ENCODE measurements at regions not wholly inside any gene's neighbourhood (a gene's known extent, or its start where the extent isn't known, plus 50 kb on each side); places are given as distances from the start of the nearest gene placed in this dataset.

DNA sequence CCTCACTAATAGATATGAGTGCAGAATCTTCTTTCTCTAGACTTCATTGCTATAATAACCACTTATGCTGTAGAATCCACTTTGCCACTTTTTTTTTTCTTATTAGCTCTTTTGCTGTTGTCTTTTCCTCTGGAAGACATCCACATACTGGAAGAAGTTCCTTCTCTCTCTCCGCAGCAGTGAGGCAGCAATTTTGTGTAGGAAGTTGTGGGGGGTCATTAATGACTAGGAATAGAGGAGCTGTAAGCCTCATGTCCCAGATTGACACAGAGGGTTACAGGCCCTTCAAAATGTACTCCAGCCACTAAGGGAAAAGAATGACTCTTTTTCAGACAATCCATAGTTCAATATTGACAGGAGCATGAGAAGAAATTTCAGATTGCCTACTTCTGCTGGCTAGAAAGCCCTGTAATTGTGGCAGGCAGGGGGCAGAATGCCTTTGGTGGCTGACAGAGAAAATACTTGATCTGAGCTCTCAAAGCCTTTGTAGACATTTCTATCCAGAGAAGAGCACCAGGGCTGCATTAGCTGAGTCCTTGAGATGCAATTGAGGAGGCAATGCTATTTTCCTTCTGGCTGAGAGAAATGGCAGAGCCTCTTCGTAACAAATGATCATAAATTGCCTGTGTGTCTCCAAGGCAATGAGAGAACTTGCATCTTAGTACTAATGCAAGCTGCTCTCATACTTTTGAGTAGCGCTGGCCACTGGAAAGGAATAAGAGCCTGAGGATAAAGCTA, 856.2 kb downstream of the STIM2 start:
- H3K27ac ChIP-seq (replicated peaks), result no peak overlapping the region
- no peaks in the 10 kb centered on the region for H3K27me3 ChIP-seq (ENCODE audit: insufficient read depth, poor library complexity, severe bottlenecking)
- DNase-seq (ENCODE audit: low read depth in 1 of 2, low spot score in 1 of 2), result no peak
- TF ChIP-seq, protein P1, sequence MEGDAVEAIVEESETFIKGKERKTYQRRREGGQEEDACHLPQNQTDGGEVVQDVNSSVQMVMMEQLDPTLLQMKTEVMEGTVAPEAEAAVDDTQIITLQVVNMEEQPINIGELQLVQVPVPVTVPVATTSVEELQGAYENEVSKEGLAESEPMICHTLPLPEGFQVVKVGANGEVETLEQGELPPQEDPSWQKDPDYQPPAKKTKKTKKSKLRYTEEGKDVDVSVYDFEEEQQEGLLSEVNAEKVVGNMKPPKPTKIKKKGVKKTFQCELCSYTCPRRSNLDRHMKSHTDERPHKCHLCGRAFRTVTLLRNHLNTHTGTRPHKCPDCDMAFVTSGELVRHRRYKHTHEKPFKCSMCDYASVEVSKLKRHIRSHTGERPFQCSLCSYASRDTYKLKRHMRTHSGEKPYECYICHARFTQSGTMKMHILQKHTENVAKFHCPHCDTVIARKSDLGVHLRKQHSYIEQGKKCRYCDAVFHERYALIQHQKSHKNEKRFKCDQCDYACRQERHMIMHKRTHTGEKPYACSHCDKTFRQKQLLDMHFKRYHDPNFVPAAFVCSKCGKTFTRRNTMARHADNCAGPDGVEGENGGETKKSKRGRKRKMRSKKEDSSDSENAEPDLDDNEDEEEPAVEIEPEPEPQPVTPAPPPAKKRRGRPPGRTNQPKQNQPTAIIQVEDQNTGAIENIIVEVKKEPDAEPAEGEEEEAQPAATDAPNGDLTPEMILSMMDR (IDR thresholded peaks at IDR 0.05; ENCODE audit: insufficient read depth, low read length), result no peak
- TF ChIP-seq, protein P2, sequence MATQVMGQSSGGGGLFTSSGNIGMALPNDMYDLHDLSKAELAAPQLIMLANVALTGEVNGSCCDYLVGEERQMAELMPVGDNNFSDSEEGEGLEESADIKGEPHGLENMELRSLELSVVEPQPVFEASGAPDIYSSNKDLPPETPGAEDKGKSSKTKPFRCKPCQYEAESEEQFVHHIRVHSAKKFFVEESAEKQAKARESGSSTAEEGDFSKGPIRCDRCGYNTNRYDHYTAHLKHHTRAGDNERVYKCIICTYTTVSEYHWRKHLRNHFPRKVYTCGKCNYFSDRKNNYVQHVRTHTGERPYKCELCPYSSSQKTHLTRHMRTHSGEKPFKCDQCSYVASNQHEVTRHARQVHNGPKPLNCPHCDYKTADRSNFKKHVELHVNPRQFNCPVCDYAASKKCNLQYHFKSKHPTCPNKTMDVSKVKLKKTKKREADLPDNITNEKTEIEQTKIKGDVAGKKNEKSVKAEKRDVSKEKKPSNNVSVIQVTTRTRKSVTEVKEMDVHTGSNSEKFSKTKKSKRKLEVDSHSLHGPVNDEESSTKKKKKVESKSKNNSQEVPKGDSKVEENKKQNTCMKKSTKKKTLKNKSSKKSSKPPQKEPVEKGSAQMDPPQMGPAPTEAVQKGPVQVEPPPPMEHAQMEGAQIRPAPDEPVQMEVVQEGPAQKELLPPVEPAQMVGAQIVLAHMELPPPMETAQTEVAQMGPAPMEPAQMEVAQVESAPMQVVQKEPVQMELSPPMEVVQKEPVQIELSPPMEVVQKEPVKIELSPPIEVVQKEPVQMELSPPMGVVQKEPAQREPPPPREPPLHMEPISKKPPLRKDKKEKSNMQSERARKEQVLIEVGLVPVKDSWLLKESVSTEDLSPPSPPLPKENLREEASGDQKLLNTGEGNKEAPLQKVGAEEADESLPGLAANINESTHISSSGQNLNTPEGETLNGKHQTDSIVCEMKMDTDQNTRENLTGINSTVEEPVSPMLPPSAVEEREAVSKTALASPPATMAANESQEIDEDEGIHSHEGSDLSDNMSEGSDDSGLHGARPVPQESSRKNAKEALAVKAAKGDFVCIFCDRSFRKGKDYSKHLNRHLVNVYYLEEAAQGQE (IDR thresholded peaks at IDR 0.05; ENCODE audit: insufficient replicate concordance, low read depth), result no peak
- TF ChIP-seq GABPA (IDR thresholded peaks at IDR 0.05; ENCODE audit: low read depth), result no peak
- no peak for TF ChIP-seq SPI1 (IDR thresholded peaks at IDR 0.05; ENCODE audit: borderline replicate concordance, low read depth)
- TF ChIP-seq POLR2AphosphoS5 (IDR thresholded peaks at IDR 0.05; ENCODE audit: low read depth), result no peak
- H3K4me3 ChIP-seq (replicated peaks; ENCODE audit: insufficient read depth, low read length), result no peak overlapping the region

DNA sequence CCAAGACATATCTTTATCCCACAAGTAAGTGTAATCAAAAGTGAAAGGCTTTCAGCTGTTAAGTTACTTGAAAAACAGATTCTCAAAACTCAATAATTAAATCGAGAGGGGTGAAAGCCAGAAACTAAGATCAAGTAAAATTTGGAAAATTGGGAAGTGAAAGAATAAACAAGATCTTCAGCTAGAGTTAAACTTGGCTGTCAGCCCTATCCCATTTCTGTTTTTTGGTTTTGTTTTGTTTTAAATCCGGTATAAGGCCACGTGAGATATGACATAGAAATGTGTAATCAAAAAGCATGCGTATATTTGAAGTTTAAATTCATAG, 856.8 kb downstream of the STIM2 start:
- Histone ChIP-seq H3K27me3 (ENCODE audit: insufficient read depth, poor library complexity, severe bottlenecking) (no peaks in the 10 kb centered on the region), H3K27ac (replicated peaks) (no peak overlapping the region), H3K4me3 (replicated peaks; ENCODE audit: insufficient read depth, low read length) (no peak overlapping the region)
- DNase-seq (ENCODE audit: low read depth in 1 of 2, low spot score in 1 of 2), result no peak
- TF ChIP-seq SPI1 (IDR thresholded peaks at IDR 0.05; ENCODE audit: borderline replicate concordance, low read depth), result no peak
- no peak for TF ChIP-seq POLR2AphosphoS5 (IDR thresholded peaks at IDR 0.05; ENCODE audit: low read depth)
- TF ChIP-seq, protein P2 (IDR thresholded peaks at IDR 0.05; ENCODE audit: insufficient replicate concordance, low read depth), result no peak
- no peak for TF ChIP-seq GABPA (IDR thresholded peaks at IDR 0.05; ENCODE audit: low read depth)
- TF ChIP-seq, protein P1 (IDR thresholded peaks at IDR 0.05; ENCODE audit: insufficient read depth, low read length), result no peak

DNA sequence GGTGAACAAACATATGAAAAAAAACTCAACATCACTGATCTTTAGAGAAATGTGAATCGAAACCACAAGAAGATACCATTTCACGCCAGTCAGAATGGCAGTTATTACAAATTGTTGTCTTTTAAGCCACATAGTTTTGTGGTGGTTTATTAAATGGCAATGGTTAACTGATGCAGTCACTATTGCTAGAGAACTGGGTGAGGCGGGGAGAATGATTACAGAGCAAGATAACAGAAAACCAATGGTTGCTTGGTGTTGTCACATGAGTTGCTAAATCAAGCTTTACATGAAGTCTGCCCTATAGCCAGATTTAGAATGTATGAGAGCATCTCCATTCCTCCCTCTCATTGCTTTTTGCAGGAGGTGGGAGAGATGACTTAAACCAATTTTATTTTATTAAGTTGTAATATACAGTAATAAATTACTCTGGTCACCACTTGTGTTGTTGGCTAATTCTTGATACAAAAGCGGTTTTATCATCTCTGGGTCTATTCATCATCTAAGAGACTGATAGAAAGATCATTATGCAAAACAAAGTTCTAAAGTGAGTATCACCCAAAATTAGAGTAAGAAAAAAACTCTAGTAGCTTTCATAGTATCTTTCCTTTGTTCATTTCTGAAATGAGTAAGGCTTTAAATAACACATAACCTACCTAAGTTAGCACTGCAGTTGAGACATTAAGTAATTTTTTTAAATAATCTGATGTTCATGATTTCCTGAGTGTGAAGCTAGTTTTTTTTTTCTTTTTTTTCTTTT, 859.5 kb downstream of the STIM2 start:
- Histone ChIP-seq H3K27ac (replicated peaks) (no peak overlapping the region), H3K27me3 (ENCODE audit: insufficient read depth, poor library complexity, severe bottlenecking) (no peaks in the 10 kb centered on the region), H3K4me3 (replicated peaks; ENCODE audit: insufficient read depth, low read length) (no peak overlapping the region)
- TF ChIP-seq, protein P2 (IDR thresholded peaks at IDR 0.05; ENCODE audit: insufficient replicate concordance, low read depth), result no peak
- TF ChIP-seq, protein P1 (IDR thresholded peaks at IDR 0.05; ENCODE audit: insufficient read depth, low read length), result no peak
- TF ChIP-seq POLR2AphosphoS5 (IDR thresholded peaks at IDR 0.05; ENCODE audit: low read depth) (no peak), GABPA (IDR thresholded peaks at IDR 0.05; ENCODE audit: low read depth) (no peak), SPI1 (IDR thresholded peaks at IDR 0.05; ENCODE audit: borderline replicate concordance, low read depth) (no peak)
- no peak for DNase-seq (ENCODE audit: low read depth in 1 of 2, low spot score in 1 of 2)

All from HL-60 (cell line).